ENCODE measurements at regions not wholly inside any gene's neighbourhood (a gene's known extent, or its start where the extent isn't known, plus 50 kb on each side); places are given as distances from the start of the nearest gene placed in this dataset.
"Not testable (repeated sequence)": the region's sequence is repeated elsewhere in the genome, so short reads cannot be mapped to it uniquely, and the experiment has no call there.

DNA sequence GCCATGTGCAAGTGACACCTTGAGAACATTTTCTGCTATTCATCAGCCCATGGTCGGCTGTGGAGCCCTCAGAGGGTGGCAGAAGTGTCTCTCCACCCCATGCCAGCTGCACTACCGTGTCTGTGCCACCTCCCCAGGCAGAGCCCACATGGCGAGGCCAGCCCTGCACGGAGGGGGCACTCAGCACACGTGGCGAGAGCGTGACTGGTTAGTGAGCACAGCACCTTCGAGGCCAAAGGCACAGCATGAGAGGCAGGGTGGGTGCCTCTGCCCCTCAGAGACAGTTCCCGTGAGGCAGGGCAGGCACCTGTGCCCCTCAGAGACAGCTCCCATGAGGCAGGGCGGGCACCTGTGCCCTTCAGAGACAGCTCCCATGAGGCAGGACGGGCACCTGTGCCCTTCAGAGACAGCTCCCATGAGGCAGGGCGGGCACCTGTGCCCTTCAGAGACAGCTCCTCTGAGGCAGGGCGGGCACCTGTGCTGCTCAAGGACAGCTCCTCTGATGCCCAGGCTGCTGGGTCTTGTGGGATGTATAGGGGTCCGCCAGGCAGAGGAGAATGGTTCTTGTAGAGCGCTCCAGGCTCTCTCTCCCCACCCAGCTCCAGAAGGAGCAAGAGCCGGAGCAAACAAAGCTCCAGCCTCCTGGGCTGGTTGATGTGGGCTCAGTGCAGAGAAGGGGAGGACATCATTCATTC is 179.8 kb upstream of the PPP1R26 start:
- H3K9me3 ChIP-seq (ENCODE audit: control insufficient read depth, low read length, poor library complexity, severe bottlenecking) = no peaks in the 10 kb centered on the region
- Mint-ChIP-seq H3K27ac (no peak overlapping the region), H3K4me1 (no peaks in the 10 kb centered on the region), H3K4me3 (no peak overlapping the region), H3K36me3 (ENCODE audit: low read depth) (peaks cover 3% of the 10 kb centered on the region), H3K27me3 (peaks cover 50% of the 10 kb centered on the region)
- DNase-seq = no peak
- ATAC-seq = no peak

DNA sequence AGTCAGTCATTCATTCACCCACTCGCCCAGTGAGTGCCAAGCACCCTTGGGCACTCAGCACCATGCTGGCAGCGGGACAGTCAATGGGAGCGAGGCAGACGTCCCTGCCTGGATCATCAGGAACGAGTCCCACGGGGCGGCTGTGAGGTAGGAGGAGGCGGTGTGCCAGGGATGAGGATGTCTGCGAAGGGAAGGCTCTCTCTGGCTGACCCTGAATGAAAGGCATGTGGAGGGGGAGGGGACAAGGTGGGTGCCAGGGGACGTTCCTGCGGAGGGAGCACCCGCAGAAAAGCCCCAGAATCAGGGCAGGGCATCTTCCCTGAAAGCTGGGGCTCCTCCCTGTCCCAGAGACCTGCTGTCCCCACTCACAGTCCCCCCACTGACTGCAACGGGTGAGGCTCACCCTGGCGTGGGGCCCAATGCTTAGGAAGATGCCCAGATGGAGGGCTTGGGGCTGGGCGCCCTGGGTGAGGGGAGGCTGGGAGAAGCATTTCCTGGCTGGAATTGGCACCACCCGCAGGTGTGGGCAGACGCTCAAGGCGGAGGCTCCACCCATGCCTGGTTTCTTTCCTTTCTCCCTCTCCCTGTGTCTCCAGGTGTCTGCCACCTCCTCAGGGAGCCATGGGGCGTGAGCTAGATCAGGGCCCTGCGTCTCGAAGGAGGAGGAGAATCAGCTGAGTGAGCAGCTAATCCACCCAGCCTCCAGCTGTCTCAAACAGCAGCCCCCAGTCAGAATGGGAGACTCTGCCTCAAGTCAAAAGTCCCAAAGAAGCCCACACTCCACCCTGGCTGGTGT is 179.0 kb upstream of the PPP1R26 start:
- H3K9me3 ChIP-seq (ENCODE audit: control insufficient read depth, low read length, poor library complexity, severe bottlenecking) = no peaks in the 10 kb centered on the region
- DNase-seq = no peak
- Mint-ChIP-seq H3K4me1 (no peaks in the 10 kb centered on the region), H3K27ac (no peak overlapping the region), H3K27me3 (peaks cover 48% of the 10 kb centered on the region), H3K4me3 (no peak overlapping the region), H3K36me3 (ENCODE audit: low read depth) (peaks cover 3% of the 10 kb centered on the region)
- no peak for ATAC-seq

DNA sequence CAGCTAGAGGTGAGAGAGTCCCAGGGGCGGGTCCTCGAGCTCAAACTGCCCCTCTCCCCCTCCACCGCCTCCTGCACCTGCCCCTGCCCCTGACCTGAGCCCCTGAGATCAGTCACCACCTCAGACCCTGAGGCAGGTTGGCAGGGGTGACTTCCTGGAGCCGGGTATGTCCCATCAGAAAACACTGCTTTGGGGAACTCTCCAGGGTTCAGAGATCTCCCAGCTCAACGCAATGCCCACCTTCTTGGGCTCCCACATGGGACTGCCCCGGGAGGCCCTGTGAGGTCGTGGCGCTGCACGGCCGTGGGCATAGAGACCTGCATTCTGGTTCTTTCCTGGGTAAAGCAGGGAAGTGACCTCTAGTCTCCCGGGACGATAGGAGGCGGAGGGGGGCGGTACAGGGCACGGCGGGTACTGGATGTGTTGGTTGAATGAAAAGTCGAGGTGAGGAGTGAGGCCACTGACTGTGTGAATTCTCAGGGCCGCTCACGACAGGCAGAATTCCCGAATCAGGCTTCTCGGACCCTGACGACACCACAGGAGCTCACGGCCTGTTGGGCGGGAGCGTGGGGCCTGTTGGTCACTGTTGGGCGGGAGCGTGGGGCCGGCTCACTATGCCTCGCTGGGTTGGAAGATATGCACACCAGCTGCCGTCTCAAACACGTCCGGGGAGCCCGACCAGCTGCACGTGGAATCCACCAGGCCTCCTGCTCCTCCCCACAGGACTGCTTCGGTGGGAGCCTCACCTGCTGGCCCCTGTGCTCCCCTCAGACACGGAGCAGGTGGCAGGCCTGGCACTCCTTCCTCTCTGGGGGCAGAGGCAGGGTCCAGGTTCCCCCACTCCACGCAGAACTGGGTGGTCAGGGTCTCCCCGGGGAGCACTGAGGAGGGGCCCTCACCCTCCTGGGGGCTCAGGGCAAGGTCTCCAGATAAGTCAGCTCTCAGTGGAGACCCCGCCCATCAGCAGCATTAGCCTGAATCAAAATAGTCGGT is 178.0 kb upstream of the PPP1R26 start:
- no peak overlapping the region for H3K4me3 Mint-ChIP-seq
- no peaks in the 10 kb centered on the region for H3K9me3 ChIP-seq (ENCODE audit: control insufficient read depth, low read length, poor library complexity, severe bottlenecking)
- DNase-seq (no peak), ATAC-seq (no peak)
- H3K4me1 Mint-ChIP-seq = no peaks in the 10 kb centered on the region
- peaks cover 3% of the 10 kb centered on the region for H3K36me3 Mint-ChIP-seq (ENCODE audit: low read depth)
- H3K27me3 Mint-ChIP-seq = peaks cover 43% of the 10 kb centered on the region
- H3K27ac Mint-ChIP-seq = no peak overlapping the region

DNA sequence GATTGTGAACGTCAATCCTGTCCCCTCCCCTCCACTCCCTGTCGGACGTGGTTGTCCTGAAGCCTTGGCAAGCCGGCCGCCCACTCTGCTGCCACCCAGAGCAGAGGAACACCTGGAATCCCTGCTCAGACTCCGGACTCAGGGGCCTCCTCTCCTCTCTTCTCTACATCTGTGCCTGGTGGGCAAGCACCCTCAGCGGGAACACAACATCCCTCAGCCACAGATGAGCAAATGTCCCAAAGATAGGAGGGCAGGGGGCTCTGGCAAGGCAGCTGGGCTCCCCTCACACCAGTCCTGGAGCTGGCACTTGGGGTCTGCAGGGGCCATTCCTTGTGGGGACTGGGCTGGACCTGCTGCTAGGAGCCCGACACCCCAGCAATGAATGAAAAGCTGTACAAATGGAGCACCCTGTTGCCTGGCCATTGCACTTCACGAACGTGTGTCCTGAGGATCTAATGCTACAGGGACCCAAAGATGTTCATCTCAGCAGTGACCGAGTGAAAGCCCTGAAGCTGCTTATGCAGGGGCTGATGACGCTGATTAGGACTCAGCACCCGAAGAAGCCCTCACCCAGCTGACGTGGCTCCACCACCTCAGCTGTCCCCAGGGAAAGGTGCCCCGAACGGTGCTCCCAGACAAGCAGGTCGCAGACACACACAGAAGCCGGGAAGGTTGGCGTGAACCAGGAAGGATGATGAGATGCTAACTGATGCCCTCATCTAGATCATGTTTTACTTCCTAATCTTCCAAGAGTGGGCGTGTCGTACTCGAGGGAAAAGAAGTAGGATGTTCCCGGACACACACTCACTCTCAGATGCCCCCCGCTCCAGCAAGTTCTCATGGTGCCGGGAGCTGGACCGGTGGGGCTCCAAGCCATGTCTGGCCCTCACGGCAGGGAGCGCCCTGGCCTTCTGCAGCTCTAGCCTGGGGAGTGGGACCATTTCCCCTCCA is 177.0 kb upstream of the PPP1R26 start:
- DNase-seq = no peak

DNA sequence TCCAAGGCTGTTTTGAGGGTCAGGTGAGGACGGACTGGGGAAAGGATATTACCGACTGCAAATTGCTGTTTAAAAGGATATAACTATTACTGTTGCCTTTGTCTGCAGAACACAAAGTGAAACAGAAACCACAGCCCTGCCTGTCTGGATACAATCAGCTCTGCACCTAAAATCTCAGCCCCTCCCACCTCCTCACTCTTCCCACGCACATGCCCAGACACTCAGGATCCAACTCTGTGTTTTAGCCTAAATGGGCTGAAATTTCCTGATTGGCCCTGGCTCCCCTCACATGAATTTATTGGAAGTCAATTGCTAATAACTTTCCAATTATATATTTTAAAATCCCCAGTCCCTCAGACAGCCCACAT is 176.3 kb upstream of the PPP1R26 start:
- Mint-ChIP-seq H3K36me3 (ENCODE audit: low read depth) (peaks cover 3% of the 10 kb centered on the region), H3K4me3 (no peak overlapping the region), H3K27ac (no peak overlapping the region), H3K27me3 (peaks cover 45% of the 10 kb centered on the region), H3K4me1 (peaks cover 3% of the 10 kb centered on the region)
- ATAC-seq = no peak
- DNase-seq = no peak
- no peaks in the 10 kb centered on the region for H3K9me3 ChIP-seq (ENCODE audit: control insufficient read depth, low read length, poor library complexity, severe bottlenecking)

More for the DNA sequence above, 177.0 kb upstream of the PPP1R26 start:
- no peak overlapping the region for H3K4me3 Mint-ChIP-seq
- H3K4me1 Mint-ChIP-seq = peaks cover 3% of the 10 kb centered on the region
- peaks cover 3% of the 10 kb centered on the region for H3K36me3 Mint-ChIP-seq (ENCODE audit: low read depth)
- no peak for ATAC-seq
- no peaks in the 10 kb centered on the region for H3K9me3 ChIP-seq (ENCODE audit: control insufficient read depth, low read length, poor library complexity, severe bottlenecking)
- H3K27ac Mint-ChIP-seq = no peak overlapping the region
- peaks cover 49% of the 10 kb centered on the region for H3K27me3 Mint-ChIP-seq

DNA sequence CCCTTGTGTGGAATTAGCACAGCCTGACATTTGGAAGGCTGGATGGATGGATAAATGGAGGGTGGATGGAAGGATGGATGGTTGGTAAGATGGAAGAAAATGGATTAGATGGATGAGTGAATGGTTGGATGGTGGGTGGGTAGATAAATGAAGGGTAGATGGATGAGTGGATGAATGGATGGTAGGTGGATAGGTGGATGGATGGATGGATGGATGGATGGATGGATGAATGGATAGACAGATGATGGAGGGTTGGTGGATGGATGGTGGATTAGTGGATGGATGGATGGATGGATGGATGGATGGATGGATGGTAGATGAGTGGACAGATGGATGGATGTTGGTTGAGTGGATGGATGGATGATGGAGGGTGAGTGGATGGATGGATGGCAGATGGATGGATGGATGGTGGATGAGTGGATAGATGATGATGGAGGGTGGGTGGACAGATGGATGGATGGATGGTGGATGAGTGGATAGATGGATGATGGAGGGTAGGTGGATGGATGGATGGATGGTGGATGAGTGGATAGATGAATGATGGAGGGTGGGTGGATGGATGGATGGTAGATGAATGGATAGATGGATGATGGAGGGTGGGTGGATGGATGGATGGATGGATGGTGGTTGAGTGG is 175.6 kb upstream of the PPP1R26 start:
- no peaks in the 10 kb centered on the region for H3K9me3 ChIP-seq (ENCODE audit: control insufficient read depth, low read length, poor library complexity, severe bottlenecking)
- peaks cover 3% of the 10 kb centered on the region for H3K4me1 Mint-ChIP-seq
- H3K4me3 Mint-ChIP-seq = no peak overlapping the region
- peaks cover 3% of the 10 kb centered on the region for H3K36me3 Mint-ChIP-seq (ENCODE audit: low read depth)
- H3K27ac Mint-ChIP-seq = no peak overlapping the region
- peaks cover 39% of the 10 kb centered on the region for H3K27me3 Mint-ChIP-seq
- ATAC-seq (no peak), DNase-seq (no peak)

DNA sequence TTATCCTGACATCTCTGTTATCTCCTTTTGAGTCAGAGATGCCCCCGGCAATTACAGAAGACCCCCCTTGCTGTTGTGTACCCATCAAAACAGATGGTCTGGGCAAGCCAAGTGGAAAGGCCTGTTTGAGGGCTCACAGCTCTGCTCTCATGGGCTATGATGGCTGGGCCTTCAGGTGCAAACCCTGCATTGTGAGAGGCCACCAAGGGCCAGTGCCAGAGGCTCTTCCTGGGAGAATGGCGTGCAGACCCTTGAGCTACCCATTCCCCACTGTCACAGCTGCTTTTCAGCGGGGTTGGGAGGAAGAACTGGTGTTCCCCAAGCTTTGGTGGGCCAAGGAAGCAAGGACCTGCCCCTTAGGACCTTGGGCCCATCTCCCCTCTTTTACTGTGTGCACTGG is 174.7 kb upstream of the PPP1R26 start:
- peaks cover 3% of the 10 kb centered on the region for H3K4me1 Mint-ChIP-seq
- no peak for ATAC-seq
- no peak for DNase-seq
- H3K27me3 Mint-ChIP-seq = peaks cover 35% of the 10 kb centered on the region
- H3K27ac Mint-ChIP-seq = no peak overlapping the region
- H3K36me3 Mint-ChIP-seq (ENCODE audit: low read depth) = peaks cover 3% of the 10 kb centered on the region
- no peaks in the 10 kb centered on the region for H3K9me3 ChIP-seq (ENCODE audit: control insufficient read depth, low read length, poor library complexity, severe bottlenecking)
- no peak overlapping the region for H3K4me3 Mint-ChIP-seq

DNA sequence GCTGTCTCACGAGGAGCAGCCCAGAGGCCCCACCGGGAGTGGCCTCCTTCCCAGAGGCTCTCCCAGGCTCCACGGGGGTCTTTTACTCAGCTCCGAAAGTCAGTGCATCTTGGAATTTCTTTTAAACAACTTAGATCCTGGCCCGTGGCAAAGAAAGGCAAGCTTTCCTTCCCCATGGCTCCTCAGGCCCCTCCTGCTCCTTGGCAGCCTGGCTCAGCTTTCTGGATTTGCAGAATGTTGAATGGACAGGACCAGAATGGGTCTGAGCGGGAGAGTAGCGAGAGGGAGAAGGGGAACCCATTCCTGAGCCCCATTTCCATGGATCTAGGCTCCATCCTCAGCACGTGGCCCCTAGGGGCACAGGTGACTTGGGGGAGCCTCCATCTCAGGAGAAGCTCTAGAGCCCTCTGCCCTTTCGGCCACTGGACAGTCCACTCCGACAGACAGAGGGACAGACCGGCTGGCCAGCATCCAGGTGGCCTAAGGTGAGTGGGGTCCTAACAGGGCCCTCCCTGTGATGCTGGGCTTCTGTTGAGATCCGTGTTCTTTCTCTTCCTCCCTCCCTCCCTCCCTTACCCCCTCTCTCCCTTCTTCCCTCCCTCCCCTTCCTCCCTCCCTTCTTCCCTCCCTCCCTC is 173.9 kb upstream of the PPP1R26 start:
- Mint-ChIP-seq H3K4me3 (no peak overlapping the region), H3K27ac (no peak overlapping the region), H3K36me3 (ENCODE audit: low read depth) (peaks cover 3% of the 10 kb centered on the region), H3K27me3 (peaks cover 37% of the 10 kb centered on the region), H3K4me1 (peaks cover 3% of the 10 kb centered on the region)
- DNase-seq = no peak
- no peak for ATAC-seq
- no peaks in the 10 kb centered on the region for H3K9me3 ChIP-seq (ENCODE audit: control insufficient read depth, low read length, poor library complexity, severe bottlenecking)

DNA sequence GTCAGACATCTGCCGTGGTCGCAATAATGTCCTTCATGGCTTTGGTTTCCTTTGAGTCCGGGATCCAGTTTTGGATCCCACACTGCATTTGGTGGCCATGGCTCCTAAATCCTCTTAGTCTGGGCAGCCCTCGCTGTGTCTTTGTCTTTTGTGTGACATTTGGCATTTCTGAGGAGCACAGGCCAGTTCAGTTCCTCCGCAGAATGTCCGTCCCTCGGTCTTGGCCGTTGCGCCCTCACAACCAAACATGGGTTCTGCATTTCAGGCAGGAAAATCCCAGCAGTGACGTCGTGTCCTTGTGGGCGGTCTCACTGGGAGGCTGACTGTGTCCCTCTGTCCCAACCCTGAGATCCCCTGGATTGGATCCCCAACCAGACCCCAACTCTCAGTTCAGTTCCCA is 172.9 kb upstream of the PPP1R26 start:
- Mint-ChIP-seq H3K27me3 (peaks cover 35% of the 10 kb centered on the region), H3K27ac (no peak overlapping the region), H3K4me3 (peak overlapping the region; percentile 0), H3K4me1 (peaks cover 3% of the 10 kb centered on the region), H3K36me3 (ENCODE audit: low read depth) (peaks cover 3% of the 10 kb centered on the region)
- ATAC-seq (no peak), DNase-seq (no peak)
- no peaks in the 10 kb centered on the region for H3K9me3 ChIP-seq (ENCODE audit: control insufficient read depth, low read length, poor library complexity, severe bottlenecking)

DNA sequence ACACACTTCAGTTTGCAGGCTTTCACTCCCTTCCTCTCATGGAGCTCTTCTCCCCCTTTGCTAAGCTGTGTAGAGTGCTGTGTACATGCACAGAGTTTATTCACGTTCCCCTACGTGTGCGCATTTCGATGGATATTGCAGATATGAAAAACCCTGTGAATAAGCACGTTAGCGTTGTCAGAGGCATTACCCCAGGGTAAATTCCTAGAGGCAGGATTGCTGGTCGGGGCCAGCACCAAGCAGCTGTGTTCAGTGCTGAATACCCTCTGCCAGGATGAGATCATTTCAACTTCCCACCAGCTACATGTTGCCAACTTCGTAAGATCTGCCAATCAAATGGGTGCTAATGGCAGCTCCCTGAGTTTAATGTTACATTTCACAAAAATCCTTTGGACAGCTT is 172.3 kb upstream of the PPP1R26 start:
- DNase-seq = no peak
- H3K4me1 Mint-ChIP-seq = peaks cover 3% of the 10 kb centered on the region
- H3K27me3 Mint-ChIP-seq = peaks cover 35% of the 10 kb centered on the region
- peaks cover 3% of the 10 kb centered on the region for H3K36me3 Mint-ChIP-seq (ENCODE audit: low read depth)
- H3K4me3 Mint-ChIP-seq = peak overlapping the region; percentile 0
- ATAC-seq = no peak
- H3K9me3 ChIP-seq (ENCODE audit: control insufficient read depth, low read length, poor library complexity, severe bottlenecking) = no peaks in the 10 kb centered on the region
- no peak overlapping the region for H3K27ac Mint-ChIP-seq

DNA sequence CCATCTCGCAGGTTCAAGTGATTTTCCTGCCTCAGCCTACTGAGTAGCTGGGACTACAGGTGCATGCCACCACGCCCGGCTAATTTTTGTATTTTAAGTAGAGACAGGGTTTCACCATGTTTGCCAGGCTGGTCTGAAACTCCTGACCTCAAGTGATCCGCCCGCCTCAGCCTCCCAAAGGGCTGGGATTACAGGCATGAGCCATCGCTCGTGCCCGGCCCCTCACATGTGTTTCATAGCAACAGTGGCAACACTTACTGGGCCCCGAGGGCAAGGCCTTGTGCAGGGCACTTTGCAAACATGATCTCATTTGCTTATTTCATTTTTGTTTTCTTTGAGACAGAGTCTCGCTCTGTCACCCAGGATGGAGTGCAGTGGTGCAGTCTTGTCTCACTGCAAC is 171.7 kb upstream of the PPP1R26 start:
- ATAC-seq; H3K9me3 ChIP-seq (ENCODE audit: control insufficient read depth, low read length, poor library complexity, severe bottlenecking); DNase-seq; H3K4me3 Mint-ChIP-seq; H3K36me3 Mint-ChIP-seq (ENCODE audit: low read depth); H3K27ac Mint-ChIP-seq; H3K4me1 Mint-ChIP-seq: not testable (repeated sequence)
- H3K27me3 Mint-ChIP-seq = peaks cover 35% of the 10 kb centered on the region

All from T-helper 17 cell (primary cell).